Kasumi-1 (cell line): ENCODE measurements at regions not wholly inside any gene's neighbourhood (a gene's known extent, or its start where the extent isn't known, plus 50 kb on each side); places are given as distances from the start of the nearest gene placed in this dataset.
A peak's percentile ranks its signal among the peaks of the same experiment; 100 is the strongest.
"Not testable (repeated sequence)": the region's sequence is repeated elsewhere in the genome, so short reads cannot be mapped to it uniquely, and the experiment has no call there.

Experiments
- DNase-seq, 2 experiments: peaks; one replicate each; lab custom pipeline; 2025; lab: John Stamatoyannopoulos, UW

DNA sequence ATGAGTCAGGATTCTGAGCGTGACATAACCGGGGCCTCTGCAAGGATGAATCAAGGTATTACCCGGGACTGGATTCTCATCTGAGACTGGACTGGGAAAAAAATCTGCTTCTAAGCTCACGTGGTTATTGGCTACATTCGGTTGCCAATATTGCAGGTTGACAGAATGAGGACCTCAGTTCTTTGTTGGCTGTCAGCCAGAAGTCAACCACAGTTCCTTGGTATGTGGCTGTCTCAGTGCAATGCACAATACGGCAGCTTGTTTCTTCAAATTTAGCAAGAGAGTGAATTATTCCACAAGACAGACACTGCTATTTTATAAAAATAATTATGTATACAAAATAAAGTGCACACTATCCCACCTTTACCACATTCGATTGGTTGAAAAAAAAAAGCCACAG, 424.2 kb downstream of the KLHL4 start:
- peak; percentile 12 to 16 for DNase-seq

DNA sequence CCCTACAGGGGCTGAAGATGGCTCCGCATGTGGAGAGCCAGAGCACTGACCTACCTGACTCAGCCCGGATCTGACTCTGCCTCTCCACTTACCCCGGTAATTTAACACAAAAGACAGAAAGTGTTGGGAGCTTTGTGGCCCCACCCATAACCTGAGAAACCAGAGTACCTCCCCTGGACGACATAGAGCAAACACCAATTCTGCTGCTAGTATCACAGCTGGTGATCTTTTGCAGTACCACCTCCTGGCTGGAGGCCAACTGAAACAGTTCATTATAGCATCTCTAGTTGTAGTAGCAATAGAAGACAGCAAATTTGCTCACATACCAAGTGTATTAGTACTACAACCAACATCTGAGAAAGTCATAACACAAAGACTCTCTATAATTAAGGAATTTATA, 443.9 kb downstream of the KLHL4 start:
- no peak for DNase-seq

DNA sequence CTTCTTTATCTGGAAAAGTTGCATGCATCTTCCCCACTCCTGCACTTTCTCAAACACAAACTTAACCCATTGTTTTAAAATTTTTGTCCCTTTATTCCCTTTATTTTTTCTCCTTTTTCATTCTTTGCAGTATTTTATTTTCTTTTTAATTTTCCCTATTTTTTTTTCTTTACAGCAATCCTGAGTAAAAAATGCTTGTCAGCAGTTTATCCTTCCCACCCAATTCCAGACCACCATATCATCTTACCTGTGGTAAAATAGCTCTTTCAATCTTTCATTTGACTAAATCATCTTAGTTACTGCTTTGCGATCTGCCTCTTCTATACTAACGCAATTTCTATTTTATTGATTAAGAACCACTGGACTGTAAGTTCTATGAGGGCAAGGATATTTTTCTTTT, 450.5 kb downstream of the KLHL4 start:
- DNase-seq: no peak

DNA sequence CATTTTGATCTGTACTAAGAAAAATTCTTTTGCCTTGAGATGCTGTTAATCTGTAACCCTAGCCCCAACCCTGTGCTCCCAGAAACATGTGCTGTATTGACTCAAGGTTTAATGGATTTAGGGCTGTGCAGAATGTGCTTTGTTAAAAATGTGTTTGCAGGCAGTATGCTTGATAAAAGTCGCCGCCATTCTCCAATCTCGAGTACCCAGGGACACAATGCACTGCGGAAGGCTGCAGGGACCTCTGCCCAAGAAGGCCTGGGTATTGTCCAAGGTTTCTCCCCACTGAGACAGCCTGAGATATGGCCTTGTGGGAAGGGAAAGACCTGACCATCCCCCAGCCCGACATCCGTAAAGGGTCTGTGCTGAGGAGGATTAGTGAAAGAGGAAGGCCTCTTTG, 454.5 kb downstream of the KLHL4 start:
- not testable (repeated sequence) for DNase-seq

DNA sequence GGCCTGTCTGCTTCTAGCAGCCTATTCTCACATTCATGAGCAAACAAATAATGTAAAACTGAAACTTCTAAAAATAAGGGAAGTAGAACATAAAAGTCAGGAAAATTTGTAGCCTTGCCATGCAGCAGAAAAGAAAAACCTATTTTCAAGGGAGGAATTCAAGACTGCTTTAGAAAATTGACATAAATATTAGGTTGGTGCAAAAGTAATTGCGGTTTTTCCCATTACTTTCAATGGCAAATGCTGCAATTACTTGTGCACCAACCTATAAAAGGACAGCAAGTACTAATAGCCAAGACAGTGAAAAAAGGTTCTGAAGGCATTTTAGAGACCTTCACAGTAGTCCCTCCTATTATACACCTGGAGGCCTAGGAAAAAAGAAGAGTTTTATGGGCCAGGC, 457.8 kb downstream of the KLHL4 start:
- no peak for DNase-seq

DNA sequence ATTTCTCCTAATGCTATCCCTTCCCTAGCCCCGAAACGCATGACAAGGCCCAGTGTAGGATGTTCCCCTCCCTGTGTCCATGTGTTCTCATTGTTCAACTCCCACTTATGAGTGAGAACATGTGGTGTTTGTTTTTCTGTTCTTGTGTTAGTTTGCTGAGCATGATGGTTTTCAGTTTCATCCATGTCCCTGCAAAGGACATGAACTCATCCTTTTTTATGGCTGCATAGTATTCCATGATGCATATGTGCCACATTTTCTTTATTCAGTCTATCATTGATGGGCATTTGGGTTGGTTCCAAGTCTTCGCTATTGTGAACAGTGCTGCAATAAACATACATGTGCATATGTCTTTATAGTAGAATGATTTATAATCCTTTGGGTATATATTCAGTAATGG, 490.3 kb downstream of the KLHL4 start:
- DNase-seq: not testable (repeated sequence)

DNA sequence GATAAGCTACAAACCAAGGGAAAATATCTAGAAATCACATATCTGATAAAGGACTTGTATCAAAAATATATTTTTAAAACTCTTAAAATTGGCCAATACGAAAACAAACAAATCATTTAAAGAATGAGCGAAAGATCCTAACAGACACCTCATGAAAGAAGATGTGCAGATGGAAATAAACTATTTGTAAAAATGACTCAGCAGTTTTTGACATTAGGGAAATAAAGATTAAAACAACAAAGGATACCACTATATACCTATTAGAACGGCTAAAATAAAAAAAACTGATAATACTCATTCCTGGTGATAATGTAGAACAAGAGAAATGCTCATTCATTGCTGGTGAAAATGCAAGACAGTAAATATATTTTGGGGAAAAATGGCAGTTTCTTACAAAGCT, 506.4 kb downstream of the KLHL4 start:
- DNase-seq: no peak

DNA sequence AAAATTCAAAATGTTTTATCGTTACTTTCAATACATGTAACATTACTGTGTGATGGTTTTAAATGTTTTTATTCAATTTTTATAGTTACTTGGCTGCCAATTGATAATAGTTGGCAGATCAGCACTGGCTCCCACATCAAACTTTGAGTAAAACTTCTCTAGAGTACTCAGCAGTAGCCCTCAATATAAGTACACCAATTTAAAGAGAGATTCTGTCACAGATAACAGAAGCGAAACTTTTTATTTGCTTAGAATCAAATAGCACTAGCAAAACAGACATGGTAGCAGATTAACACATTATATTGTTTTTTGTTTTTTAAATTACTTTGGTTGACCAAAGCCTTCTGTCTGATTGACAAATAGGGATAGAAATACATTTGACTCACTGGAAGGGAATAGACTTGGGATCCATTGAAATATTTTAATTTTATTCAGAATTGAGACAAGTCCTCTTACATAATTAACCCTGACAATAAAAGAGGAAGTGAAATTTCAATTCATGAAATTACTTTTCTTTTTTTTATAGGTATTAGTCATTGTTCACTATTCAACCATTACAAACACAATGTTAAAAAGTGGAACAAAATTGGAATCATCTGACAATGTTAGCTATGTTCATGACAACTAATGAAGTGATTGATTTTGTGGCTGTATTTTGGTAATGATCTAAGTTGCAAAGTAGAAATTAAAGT, 554.9 kb downstream of the KLHL4 start:
- DNase-seq: no peak

DNA sequence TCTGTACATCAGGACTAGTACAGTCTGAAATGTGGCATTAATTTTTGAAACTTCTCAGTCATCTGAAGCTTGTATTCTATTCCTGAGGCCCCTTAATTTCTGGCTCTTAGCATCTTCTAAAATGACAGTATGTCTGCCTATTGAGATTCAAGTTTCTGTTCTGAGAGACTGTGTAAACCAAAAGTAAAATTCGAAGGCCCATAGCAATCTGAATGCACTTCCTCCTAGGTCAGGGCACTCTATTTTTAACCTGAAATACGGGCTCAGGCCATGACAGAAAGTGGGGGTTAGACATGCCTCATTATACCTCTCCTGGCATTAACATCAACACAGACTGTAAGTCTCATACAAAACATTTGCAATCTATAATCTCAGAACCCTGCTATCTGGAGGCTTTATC, 584.4 kb downstream of the KLHL4 start:
- peak in 1 of 2 experiments; percentile 8 for DNase-seq

DNA sequence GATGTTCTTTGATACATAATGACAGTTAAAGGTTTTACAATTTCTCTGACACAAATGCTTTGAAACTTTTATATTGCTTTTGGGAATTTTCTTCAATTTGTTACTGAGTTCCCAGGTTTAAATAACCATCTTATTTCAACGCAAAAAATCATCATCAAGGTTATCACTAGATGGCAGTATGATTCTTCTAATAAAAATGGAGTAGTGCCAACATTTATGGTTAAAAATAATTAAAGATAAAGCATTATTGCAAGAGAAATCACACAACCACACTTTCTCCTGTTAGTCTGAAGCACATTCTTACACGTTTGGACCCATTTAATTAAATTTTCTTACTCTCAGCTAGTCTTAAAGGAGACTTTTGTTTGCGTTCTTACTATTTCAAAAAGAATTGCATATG, 611.3 kb upstream of the CPXCR1 start:
- peak in 1 of 2 experiments; percentile 15 for DNase-seq

DNA sequence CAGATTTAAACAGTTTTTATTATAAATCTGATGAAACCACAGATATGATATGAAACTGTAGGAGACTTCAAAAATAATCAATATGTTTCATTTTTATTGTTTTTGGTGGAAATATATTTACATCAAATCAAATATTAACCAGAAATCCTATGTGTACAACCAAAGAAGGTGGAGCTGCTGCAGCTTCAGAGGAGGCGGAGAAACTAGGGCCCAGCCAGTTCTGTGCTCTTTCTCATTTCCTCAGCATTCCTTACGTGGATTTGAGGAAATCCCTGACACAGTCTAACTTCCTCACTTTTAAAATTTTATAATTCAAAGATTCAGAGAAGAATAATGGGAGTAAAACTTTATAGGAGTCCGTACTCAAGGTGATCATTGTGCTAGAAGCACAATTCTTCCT, 610.7 kb upstream of the CPXCR1 start:
- no peak for DNase-seq

DNA sequence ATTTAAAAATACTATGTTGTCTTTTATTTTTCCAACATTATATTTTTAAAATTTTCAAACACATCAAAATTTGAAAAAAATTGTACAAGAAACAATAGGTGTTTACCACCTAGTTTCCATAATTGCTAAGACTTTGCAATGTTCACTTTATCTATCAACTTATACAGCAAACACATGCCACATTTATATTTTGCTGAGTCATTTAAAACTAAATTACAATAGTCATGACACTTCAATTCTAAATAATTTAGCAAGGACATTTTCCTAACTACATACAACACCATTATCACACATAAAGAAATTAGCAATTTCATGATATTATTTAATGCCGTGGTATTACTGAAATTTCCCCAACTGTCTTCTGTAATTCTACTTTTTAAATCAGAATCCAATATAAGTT, 600.4 kb upstream of the CPXCR1 start:
- no peak for DNase-seq

DNA sequence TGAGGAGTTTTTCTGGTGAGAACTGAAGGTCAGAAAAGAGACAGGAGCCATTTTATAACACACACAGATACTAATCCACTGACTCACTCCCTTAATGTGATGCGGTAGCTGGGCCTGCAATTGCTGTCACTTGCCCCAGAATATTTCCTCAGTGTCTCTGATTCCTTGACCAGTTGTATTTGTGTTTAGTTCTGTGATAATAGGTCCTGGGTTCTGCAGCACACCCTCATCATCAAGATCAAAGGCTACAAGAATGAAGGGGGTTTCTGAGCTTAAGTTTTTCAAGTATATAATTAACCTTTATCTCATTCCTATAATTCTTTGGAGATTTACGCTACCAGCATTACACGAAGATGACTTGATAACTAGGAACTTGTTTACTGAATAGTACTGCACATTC, 576.5 kb upstream of the CPXCR1 start:
- DNase-seq: no peak

DNA sequence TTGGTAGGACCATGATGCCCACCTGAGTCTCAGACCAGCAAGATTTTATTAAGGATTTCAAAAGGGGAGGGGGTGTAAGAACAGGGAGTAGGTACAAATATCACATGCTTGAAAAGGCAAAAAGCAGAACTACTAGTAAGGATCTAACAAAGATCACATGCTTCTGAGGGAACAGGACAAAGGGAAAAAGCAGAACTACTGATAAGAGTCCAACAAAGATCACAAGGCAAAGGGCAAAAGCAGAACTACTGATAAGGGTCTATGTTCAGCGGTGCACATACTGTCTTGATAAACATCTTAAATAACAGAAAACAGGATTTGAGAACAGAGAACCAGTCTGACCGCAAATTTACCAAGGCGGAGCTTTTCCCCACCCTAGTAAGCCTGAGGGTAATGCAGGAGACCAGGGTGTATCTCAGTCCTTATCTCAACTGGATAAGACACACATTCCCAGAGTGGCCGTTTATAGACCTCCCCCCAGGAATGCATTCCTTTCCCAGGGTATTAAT, 573.0 kb upstream of the CPXCR1 start:
- peak; percentile 40 to 52 for DNase-seq

DNA sequence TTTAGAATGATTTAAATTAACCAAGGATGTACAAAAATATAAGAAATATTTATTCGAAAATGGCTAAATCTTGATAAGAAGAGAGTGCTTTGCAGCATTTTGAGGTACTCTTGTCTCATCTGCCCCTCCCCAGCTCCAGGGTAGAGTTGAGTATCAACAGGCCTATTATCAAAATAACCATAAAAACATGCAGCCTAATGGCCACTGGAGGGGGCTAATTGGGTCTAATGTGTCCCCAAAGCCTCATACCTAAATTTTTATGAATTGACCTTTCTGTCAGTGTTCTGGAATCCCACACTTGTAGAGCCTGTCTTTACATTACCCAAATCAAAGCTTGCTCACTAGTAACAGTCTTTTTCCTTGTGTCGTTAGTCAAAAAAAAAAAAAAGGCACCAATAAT, 544.9 kb upstream of the CPXCR1 start:
- DNase-seq: no peak

DNA sequence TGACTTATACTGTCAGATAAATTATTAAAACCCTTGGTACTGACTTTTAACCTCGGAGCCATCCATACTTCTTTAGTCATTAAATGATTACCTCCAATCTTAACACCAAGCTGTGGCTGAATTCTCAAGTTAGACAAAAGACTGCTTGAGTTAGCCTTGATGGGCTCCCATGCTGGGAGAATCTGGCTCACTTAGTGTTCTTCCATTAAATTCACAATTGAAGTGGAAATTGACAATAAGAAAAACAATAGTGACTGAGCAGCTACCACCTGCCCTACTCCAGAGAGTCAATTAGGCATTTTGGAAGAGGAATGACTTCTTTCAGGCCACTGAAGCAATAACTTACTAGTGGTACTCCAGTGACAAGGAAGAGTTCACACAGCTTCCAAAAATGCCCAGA, 503.0 kb upstream of the CPXCR1 start:
- DNase-seq: no peak

DNA sequence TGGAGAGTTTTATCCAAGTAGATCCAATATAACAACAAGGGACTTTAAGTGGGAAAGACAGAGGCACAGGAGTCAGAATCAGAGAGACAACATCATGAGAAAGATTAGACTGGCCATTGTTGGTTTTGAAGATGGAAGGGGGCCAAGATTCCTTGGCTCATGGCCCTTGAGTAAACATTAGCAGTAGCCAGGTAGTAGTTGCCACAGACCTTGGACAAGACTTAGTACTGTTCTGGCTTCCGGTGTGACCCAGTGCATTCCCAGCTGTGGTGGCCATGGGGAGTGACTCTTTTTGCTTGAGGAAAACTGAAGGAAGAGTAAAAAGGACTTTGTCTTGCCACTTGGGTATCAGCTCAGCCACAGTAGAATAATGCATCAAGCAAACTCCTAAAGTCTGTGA, 462.2 kb upstream of the CPXCR1 start:
- DNase-seq: no peak

DNA sequence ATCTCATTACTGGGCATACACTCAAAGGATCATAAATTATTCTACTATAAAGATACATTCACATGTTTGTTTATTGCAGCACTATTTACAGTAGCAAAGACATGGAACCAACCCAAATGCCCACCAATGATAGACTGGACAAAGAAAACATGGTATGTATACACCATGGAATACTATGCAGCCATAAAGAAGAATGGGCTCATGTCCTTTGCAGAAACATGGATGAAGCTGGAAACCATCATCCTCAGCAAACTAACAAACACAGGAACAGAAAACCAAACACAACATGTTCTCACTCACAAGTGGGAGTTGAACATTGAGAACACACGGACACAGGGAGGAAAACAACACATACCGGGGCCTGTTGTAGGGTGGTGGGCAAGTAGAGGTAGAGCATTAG, 433.1 kb upstream of the CPXCR1 start:
- not testable (repeated sequence) for DNase-seq

DNA sequence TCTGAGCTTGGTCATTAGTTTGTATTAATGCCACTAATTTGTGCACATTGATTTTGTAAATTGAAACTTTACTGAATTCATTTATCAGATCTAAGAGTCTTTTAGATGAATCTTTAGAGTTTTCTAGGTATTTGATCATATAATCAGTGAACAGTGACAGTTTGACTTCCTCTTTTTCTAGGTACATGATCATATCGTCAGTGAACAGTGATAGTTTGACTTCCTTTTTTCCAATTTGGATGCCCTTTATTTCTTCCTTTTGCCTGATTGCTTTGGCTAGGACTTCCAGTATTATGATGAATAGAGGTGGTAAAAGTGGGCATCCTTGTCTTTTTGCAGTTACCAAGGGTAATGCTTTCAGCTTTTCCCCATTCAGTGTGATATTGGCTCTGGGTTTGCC, 421.4 kb upstream of the CPXCR1 start:
- DNase-seq: peak; percentile 38 to 39

DNA sequence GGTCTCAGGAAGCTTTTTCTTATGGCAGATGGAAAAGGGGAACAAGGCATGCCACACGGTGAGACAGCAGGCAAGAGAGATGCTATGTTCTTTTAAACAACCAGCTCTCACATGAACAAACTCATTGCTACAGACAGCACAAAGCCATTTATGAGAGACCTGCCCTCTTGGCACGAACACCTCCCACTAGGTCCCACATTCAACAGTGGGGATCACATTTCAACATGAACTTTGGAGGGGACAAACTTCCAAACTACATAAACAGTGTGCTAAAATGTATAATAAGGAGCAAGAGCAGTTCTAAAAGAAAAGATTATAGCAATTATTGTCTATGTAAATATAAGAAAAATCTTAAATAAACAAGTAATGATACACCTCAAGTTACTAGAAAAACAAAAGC, 391.8 kb upstream of the CPXCR1 start:
- DNase-seq: peak in 1 of 2 experiments; percentile 1

DNA sequence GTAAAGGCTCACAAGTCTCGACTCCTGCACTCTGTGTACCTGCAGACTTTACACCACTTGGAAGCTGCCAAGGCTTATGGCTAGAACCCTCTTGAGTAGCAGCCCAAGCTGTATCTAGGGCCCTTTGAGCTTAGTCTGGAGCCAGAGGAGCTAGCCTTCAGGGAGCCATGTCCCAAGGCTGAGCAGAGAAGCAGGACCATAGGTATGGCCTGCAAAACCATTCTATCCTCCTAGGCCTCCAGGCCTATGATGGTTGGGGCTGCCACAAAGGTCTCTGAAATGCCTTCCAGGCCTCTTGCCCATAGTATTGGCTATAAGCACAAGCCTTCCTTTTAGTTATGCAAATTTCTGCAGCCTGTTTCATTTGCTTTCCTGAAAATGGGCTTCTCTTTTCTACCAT, 380.7 kb upstream of the CPXCR1 start:
- DNase-seq: no peak

DNA sequence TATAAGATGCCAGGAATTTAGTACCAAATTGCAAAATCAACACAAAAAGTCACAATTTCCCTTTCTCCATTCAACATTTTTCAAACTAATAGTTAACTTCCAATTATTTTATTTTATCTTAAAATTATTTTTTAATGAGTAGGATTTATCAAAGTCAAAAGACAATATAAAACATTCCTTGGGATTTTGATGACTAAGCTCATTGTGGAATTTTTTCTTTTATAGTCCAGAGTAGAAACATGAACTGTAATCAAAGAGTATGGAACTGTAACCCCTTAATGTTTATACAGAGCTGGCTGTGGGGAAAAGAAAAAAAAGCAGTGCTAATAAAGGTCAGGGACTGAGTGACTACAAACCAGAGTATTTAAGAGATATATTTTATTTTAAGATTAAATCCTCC, 368.6 kb upstream of the CPXCR1 start:
- no peak for DNase-seq

DNA sequence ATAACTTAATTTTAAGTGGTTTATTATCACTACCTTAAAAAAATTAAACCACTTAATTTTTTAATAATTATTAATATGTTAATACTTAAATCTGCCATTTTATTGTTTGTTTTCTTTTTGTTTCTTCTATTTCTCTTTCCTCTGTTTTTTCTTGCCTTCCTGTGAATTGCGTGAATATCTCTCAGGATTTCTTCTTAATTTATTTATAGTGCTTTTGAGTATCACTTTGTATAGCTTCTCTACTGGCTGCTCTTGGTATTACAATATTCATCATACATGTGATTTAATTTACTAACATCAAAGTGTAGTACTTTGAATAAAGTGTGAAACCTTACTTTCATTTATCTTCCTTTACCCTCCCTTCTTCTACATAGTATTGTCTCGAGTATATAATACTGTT, 349.5 kb upstream of the CPXCR1 start:
- DNase-seq: peak in 1 of 2 experiments; percentile 4

DNA sequence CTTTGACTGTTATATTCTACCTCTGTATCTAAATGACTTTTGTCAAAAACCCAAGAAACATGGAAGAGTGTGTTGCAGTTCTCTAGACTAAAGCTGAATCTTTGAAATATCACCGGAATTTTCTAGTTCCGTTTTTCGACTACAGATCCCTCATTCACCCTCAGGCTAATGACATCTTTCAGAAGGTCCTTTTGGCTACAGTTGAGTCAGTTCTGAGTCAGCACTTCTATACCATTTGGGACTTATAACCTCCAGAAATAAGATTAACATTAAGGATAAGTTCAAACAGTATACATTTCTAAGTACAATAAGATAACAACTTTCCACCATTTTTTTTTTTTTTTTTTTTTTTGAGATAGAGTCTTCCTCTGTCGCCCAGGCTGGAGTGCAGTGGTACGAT, 331.0 kb upstream of the CPXCR1 start:
- DNase-seq: no peak
